Middle frontal gyrus (tissue), 1 donor: ENCODE measurements at regions not wholly inside any gene's neighbourhood (a gene's known extent, or its start where the extent isn't known, plus 50 kb on each side); places are given as distances from the start of the nearest gene placed in this dataset.
"Not testable (repeated sequence)": the region's sequence is repeated elsewhere in the genome, so short reads cannot be mapped to it uniquely, and the experiment has no call there.

Source experiments
- DNase-seq: peaks from one replicate; pipeline ENCODE4 v3.0.0-alpha.2; 2015; ENCODE audit warnings: low spot score; ENCODE audit errors: extremely low spot score

DNA sequence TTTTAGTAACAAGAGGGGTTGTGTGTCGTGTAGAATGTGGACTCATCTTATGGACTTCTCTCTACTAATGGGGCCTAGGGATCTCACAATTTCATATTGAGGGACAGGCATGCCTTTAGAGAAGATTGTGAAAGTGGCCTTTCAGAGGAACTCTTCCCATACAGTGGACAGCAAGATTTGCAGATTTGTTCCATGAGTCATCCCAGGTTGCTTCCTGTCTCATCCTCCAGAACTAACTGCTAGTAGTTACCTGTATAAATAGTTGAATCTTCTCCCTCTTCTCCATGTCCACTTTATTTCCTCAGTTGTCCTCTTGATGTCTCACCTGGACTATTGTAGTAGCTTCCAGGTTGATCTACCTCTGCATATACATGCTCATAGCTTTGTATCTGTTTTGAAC is 997.5 kb upstream of the CTNND2 start:
- DNase-seq, result no peak

DNA sequence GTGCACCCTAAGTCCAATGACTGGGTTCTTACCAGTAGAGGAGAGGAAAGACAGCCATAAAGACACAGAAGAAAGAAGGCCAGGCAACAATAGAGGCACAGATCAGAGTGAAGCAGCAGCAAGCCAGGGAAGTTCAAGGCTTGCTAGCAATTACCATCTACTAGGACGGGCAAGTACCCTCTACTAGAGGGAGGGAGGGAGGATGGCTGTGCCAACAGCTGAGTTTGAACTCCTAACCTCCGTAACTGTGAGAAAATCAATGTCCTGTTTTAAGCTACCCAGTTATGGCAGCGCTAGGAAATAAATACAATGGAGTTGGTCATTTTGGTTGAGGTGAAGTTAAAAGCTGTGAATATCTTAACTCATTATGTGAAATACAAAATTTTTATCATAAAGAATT is 991.8 kb upstream of the CTNND2 start:
- DNase-seq, result no peak

GRCh38 chr5:12885018-12885417 is 980.8 kb upstream of the CTNND2 start:
- no peak for DNase-seq

GRCh38 chr5:12883395-12883794 is 979.1 kb upstream of the CTNND2 start:
- no peak for DNase-seq

DNA sequence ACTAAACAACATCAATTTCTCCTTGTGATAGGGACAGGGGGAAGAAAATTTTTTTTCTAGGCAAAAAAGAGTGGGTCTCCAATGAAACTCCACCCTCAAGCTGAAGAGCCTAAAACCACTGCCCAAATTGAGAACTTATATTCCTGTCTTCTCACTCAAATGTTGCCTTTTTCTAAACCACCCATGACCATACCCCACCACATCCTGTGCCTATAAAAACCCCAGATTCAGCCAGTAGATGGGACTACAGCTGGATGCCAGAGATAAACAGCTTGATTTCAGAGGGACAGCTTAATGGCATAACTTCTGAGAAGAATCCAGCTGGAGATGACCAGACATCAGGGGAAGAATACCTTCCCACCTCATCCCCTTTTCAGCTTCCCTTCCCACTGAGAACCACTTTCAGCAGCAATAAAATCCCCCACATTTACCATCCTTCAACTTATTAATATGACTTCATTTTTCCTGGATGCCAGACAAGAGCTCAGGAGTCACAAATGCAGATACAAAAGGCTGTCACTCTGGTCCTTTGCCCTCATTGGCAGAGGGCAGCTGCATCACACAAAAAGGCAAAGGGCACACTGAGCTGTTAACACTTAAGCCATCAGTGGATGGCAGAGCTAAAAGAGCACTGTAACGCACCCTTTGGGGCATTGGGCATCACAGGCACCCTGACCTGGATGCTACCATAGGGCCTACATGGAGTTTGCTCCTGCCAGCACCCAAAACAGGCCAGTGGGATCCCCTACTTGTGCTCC is 972.5 kb upstream of the CTNND2 start:
- DNase-seq, result no peak

GRCh38 chr5:12870872-12871539 is 966.8 kb upstream of the CTNND2 start:
- DNase-seq, result no peak

GRCh38 chr5:12865529-12865928 is 961.3 kb upstream of the CTNND2 start:
- no peak for DNase-seq

DNA sequence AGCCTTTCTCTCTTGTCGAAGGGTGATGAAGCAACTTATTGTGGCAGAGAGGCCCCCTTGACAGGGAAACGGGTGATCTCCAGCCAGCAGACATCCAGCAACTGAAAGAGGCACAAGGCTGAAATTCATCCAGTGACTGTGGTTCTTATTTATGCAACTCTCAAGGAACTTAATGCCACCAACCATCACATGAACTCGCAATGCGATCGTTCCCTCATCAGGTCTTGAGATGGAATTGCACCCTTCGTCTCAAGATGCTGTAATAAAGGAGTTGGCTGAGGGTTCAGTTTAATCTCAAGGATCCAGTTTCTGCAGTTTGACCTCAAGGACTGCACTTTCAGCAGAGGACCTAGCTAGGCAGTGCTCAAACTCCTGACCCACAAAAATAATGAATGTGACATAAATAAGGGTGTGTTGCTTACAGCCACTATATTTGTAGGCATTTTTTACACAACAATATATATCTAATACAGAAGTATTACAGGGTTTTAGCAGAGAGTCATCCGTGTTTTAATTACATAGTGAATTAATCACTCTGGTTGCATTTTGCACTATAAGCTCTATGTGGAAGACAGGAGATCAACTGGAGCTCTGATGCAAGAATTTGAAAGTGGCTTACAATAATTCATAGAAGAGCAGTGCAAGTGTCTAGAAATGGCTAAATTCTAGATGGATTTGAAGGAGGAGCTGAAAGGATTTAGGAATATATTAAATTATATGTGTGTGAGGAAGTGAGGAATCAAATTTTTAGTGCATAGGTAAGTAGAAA is 957.8 kb upstream of the CTNND2 start:
- no peak for DNase-seq

GRCh38 chr5:12856105-12856504 is 951.9 kb upstream of the CTNND2 start:
- DNase-seq, result not testable (repeated sequence)

DNA sequence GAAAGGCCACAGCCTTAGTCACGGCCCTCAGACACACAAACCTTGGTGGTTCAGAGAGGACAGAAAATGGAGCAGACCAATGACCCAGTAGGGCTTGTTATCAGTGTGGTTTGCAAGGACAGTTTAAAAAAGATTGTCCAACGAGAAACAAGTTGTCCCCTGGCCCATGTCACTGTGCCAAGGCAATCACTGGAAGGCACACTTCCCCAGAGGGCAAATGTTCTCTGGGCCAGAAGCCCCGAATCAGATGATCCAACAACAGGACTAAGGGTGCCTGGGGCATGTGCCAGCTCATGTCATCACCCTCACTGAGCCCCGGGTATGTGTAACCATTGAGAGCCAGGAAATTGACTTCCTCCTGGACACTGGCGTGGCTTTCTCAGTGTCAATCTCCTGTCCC is 950.1 kb upstream of the CTNND2 start:
- DNase-seq, result no peak

- no peak for DNase-seq
These were observed 947.5 kb upstream of the CTNND2 start for GRCh38 chr5:12851761-12852160.

DNA sequence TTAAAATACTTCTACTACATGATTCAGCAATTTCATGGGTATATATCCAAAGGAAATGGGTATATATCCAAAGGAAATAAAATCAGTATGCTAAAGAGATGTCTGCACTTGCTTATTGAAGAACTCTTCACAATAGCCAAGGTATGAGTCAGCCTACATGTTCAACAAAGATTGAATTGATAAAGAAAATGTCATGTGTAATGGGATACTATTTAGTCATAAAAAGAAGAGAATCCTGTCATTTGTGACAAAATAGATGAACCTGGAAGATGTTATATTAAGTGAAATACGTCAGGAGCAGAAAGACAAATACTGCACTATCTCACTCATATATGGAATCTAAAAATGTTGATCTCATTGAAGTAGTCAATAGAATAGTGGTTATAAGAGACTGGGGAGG is 944.5 kb upstream of the CTNND2 start:
- DNase-seq, result no peak

DNA sequence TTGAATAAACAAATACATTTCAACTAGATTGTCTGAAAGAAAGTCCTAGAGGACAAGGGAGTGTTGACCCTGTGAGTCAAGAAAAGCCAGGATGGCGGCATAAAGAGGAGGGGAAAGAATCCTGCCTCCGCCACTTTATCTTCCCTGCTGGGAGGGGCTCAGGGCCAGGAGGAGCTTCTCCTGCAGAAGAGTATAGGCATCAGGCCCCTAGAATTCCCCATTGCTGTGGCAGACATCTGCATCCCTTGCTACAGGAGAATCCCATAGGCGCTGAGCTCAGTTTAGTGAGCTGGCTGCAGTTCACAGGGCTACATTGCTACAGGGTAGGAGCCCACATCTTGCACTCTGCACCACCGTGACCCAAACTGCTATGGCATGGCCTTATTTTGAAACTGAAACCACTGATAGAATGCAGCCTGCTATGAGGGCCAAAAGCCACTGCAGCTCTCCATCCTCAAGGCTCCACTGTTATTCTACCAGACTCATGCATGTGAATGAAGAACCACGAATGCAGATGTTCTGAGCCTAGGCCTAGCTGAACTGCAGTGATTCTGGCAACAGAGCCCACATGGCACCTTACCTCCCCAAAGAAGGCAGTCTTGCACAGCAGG is 941.4 kb upstream of the CTNND2 start:
- DNase-seq, result no peak

- no peak for DNase-seq
These were observed 936.7 kb upstream of the CTNND2 start for GRCh38 chr5:12840972-12841371.

DNA sequence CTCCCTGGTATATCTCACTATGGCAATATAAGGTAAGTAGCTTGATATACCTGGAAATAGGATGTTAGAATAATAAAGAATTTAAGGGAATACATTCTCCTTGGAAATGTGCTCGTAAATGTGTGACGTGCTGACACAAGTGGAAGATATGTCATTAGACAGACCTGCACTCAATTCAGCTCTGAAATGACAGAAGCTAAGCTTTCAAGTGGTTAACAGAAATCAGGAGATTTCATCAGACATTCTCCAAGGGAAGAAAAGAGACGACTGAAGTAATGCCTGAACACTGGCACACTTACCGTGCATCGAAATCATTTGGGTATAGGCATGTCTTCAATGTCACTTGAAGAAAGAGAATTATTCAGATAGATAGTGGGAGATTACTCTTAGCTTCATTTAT is 933.3 kb upstream of the CTNND2 start:
- no peak for DNase-seq

GRCh38 chr5:12825163-12825562 is 920.9 kb upstream of the CTNND2 start:
- DNase-seq, result no peak

DNA sequence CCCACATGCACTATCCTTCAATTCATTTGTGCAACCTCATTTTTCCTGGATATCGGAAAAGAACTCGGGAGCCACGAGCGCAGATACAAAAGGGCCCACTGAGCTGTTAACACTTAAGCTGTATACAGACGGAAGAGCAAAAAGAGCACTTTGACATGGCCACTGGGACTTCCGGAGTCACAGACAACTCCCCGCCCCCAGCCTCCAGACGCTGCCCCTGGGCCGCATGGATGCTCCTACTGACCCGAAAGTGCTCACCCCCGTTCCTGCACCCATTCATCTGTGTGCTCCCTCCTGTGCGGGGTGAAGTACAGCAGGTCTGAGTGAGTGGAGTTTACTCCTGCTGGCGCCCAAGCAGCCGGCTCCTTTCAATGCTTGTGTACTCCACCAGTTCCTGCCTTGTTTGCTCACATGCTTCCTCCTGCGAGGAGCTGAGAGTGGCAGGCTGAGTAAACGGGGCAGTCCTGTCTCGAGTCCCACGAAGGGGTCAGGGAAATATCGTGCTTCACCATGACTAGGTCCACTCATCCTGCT is 901.0 kb upstream of the CTNND2 start:
- DNase-seq, result no peak

- no peak for DNase-seq
These were observed 894.9 kb upstream of the CTNND2 start for GRCh38 chr5:12799165-12799564.

DNA sequence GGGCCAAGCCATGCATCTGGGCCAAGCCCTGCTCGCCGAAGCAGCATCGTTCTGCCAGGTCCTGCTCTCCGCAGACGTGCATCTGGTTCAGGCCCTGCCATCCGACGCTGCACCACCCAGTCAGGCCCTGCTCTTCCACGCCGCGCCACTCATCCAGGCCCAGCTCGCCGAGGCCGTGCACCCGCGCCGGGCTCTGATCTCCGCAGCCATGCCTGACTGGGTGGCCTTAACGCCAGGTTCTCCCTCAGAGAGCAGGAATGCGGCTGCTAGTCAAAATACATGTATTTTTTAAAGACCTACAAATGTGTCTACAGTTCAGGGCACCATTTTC is 891.1 kb upstream of the CTNND2 start:
- no peak for DNase-seq

GRCh38 chr5:12794476-12795332 is 890.5 kb upstream of the CTNND2 start:
- DNase-seq, result no peak

DNA sequence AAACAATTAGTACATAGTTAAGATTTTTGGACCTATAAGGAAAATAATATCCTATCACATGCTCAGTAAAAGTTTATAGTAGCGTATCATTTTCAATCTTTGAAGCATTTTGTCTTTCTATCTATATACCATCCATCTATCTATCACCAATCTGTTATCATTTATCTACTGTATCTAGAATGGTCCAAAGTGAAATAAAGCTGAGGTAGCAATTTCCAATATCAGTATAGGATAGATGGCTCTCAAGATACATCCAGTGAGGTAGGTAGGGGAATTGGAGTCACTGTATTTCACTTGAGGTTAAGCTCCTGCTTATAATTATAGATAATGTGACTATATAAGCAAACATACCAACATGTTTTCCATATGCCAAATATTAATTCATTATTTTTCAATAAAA is 889.1 kb upstream of the CTNND2 start:
- no peak for DNase-seq
